KMS-11 (cell line): ENCODE measurements at regions not wholly inside any gene's neighbourhood (a gene's known extent, or its start where the extent isn't known, plus 50 kb on each side); places are given as distances from the start of the nearest gene placed in this dataset.

Experiments
- H2AFZ ChIP-seq: fragments of 200-600 bp; sonication (generic); 2 replicates; pipeline ENCODE4 v1.6.1; 2016; ENCODE audit warnings: antibody characterized with exemption, mixed run types, low read depth
- H3K27ac ChIP-seq: fragments of 200-600 bp; sonication (generic); 2 replicates; pipeline ENCODE4 v1.6.1; 2016; ENCODE audit warnings: mild to moderate bottlenecking, mixed run types
- H3K27me3 ChIP-seq: fragments of 200-600 bp; sonication (generic); 2 replicates; pipeline ENCODE4 v1.6.1; 2017; ENCODE audit warnings: mild to moderate bottlenecking, low read depth, mixed run types, moderate library complexity; ENCODE audit not compliant: insufficient read depth
- H3K36me3 ChIP-seq: fragments of 200-600 bp; sonication (generic); 2 replicates; pipeline ENCODE4 v1.6.1; 2017; ENCODE audit warnings: mild to moderate bottlenecking, mixed run types; ENCODE audit not compliant: insufficient read depth
- H3K4me1 ChIP-seq: fragments of 200-600 bp; sonication (generic); 2 replicates; pipeline ENCODE4 v1.6.1; 2016; ENCODE audit warnings: mild to moderate bottlenecking, low read depth, mixed run types; ENCODE audit not compliant: poor library complexity, severe bottlenecking
- H3K4me2 ChIP-seq: fragments of 200-600 bp; sonication (generic); 2 replicates; pipeline ENCODE4 v1.7.0; 2016; ENCODE audit warnings: mild to moderate bottlenecking, mixed run types
- H3K4me3 ChIP-seq: fragments of 200-600 bp; sonication (generic); IDR thresholded peaks from 2 replicates; pipeline ENCODE4 v1.6.1; 2017; ENCODE audit warnings: low read depth, low read length, mixed read lengths; ENCODE audit not compliant: insufficient read depth
- H3K79me2 ChIP-seq: fragments of 200-600 bp; sonication (generic); 2 replicates; pipeline ENCODE4 v1.6.1; 2016; ENCODE audit warnings: low read depth, mixed run types; ENCODE audit not compliant: insufficient read depth
- H3K9ac ChIP-seq: fragments of 200-600 bp; sonication (generic); 2 replicates; pipeline ENCODE4 v1.6.1; 2016; ENCODE audit warnings: mild to moderate bottlenecking, mixed run types
- H4K20me1 ChIP-seq: fragments of 200-600 bp; sonication (generic); 2 replicates; pipeline ENCODE4 v1.6.1; 2016; ENCODE audit warnings: mild to moderate bottlenecking, mixed run types; ENCODE audit not compliant: insufficient read depth
- TF ChIP-seq, protein P1 (sequence below): fragments of 200-600 bp; sonication (generic); conservative IDR thresholded peaks from 2 replicates; pipeline ENCODE4 v1.6.1; 2017; ENCODE audit warnings: low read depth, mild to moderate bottlenecking, antibody characterized with exemption, low read length, moderate library complexity, mixed read lengths

DNA sequence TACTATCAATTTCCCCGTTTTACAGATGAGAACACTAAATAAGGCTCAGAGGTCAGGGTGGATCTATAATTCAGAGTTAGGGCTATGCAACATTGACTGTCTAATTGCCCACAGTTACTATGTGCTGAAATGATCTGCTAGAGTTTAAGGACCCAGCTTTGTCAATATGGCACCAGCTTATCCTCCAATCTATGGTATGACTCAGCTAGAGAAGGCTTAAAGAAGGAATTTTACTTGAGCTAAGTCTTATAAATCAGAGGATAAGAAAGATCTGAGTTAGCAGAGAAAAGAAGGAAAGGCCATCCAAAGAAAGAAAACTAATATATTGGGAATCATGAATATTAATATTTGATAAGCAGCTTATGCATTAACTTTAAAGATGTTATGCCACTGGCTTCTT lies 78.1 kb downstream of the ASB9 start:
- Histone ChIP-seq H3K27ac (no peak overlapping the region), H3K27me3 (no peaks in the 10 kb centered on the region), H3K9ac (no peak overlapping the region), H3K4me1 (no peaks in the 10 kb centered on the region), H3K4me3 (no peak overlapping the region), H3K4me2 (no peak overlapping the region), H3K79me2 (no peaks in the 10 kb centered on the region), H4K20me1 (no peaks in the 10 kb centered on the region), H2AFZ (no peak overlapping the region), H3K36me3 (no peaks in the 10 kb centered on the region)
- TF ChIP-seq, protein P1, sequence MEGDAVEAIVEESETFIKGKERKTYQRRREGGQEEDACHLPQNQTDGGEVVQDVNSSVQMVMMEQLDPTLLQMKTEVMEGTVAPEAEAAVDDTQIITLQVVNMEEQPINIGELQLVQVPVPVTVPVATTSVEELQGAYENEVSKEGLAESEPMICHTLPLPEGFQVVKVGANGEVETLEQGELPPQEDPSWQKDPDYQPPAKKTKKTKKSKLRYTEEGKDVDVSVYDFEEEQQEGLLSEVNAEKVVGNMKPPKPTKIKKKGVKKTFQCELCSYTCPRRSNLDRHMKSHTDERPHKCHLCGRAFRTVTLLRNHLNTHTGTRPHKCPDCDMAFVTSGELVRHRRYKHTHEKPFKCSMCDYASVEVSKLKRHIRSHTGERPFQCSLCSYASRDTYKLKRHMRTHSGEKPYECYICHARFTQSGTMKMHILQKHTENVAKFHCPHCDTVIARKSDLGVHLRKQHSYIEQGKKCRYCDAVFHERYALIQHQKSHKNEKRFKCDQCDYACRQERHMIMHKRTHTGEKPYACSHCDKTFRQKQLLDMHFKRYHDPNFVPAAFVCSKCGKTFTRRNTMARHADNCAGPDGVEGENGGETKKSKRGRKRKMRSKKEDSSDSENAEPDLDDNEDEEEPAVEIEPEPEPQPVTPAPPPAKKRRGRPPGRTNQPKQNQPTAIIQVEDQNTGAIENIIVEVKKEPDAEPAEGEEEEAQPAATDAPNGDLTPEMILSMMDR, result no peak

GRCh38 chrX:15188039-15188438 lies 81.8 kb downstream of the ASB9 start:
- Histone ChIP-seq H3K36me3 (no peaks in the 10 kb centered on the region), H3K4me2 (no peak overlapping the region), H2AFZ (no peak overlapping the region), H3K9ac (no peak overlapping the region), H3K27ac (no peak overlapping the region), H3K27me3 (no peaks in the 10 kb centered on the region), H3K4me1 (no peaks in the 10 kb centered on the region), H3K4me3 (no peak overlapping the region), H3K79me2 (no peaks in the 10 kb centered on the region), H4K20me1 (no peaks in the 10 kb centered on the region)
- TF ChIP-seq, protein P1, result no peak

DNA sequence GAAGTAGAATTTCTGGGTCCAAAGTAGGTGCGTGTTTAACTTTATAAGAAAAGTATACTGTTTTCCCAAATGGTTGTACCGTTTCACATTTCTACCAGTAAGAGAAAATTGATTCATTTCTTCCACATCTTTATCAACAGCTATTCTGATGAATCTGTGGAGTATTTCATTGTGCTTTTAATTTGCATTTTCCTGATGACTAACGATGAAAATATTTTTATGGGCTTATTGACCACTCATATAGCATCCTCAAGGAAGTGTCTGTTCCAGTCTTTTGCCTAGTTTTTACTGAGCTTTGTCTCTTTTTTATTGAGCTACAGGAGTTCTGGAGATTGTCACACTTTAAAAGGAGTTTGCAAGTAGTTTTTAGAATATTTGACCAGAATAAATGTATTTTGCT lies 92.6 kb downstream of the ASB9 start:
- TF ChIP-seq, protein P1, result no peak
- Histone ChIP-seq H3K27me3 (no peaks in the 10 kb centered on the region), H3K4me3 (no peak overlapping the region), H3K4me2 (no peak overlapping the region), H4K20me1 (no peaks in the 10 kb centered on the region), H3K9ac (no peak overlapping the region), H3K4me1 (no peaks in the 10 kb centered on the region), H3K79me2 (no peaks in the 10 kb centered on the region), H3K36me3 (no peaks in the 10 kb centered on the region), H2AFZ (no peak overlapping the region), H3K27ac (no peak overlapping the region)

DNA sequence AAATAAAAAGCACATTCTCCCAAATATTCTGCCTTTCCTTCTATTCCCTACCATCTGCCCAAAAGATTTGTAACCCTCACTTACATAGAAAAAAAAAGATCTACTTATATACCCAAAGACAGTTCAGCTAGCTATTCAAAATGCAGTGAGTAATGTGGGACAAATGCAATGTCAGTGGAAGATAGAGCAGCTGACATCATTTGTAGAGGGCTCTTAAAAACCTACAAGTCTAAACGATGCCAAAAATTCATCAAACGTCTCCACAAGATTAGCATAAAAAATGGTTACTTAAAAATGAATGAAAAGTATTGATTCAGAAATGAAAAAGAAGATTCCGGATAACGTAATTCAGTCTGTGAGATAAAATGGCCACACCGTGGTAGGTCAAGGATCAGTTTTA lies 96.5 kb downstream of the ASB9 start:
- no peaks in the 10 kb centered on the region for H4K20me1 ChIP-seq
- TF ChIP-seq, protein P1, result no peak
- H3K27me3 ChIP-seq, result no peaks in the 10 kb centered on the region
- H3K27ac ChIP-seq, result no peak overlapping the region
- no peak overlapping the region for H2AFZ ChIP-seq
- no peak overlapping the region for H3K4me3 ChIP-seq
- no peaks in the 10 kb centered on the region for H3K79me2 ChIP-seq
- no peak overlapping the region for H3K4me2 ChIP-seq
- H3K36me3 ChIP-seq, result no peaks in the 10 kb centered on the region
- no peaks in the 10 kb centered on the region for H3K4me1 ChIP-seq
- H3K9ac ChIP-seq, result no peak overlapping the region

DNA sequence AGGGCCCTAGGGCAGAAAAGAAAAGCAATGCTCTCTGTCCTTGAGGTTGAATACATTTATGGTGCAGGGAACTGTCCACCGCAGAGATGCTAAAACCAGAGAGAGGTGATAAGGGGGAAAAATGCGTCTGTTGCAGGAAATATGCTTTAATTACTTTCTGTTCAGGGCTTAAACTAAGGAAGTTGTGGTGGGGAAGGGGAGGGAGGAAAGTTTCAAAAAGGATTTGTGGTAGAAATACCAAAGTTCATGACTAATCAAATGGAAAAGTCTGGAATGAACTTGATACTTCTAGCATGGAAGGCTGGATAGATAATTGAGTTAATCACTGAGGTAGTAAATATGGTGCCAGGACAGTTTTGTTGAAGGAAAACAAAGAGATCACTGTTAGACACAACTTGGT lies 99.0 kb downstream of the ASB9 start:
- Histone ChIP-seq H3K4me3 (no peak overlapping the region), H3K79me2 (no peaks in the 10 kb centered on the region), H3K36me3 (no peaks in the 10 kb centered on the region), H2AFZ (no peak overlapping the region), H3K9ac (no peak overlapping the region), H3K27me3 (no peaks in the 10 kb centered on the region), H3K4me1 (no peaks in the 10 kb centered on the region), H3K4me2 (no peak overlapping the region), H4K20me1 (no peaks in the 10 kb centered on the region), H3K27ac (no peak overlapping the region)
- TF ChIP-seq, protein P1, result no peak
